Cardiac muscle cell (in vitro differentiated cells and primary cell): ENCODE measurements at regions not wholly inside any gene's neighbourhood (a gene's known extent, or its start where the extent isn't known, plus 50 kb on each side); places are given as distances from the start of the nearest gene placed in this dataset.
"Not testable (repeated sequence)": the region's sequence is repeated elsewhere in the genome, so short reads cannot be mapped to it uniquely, and the experiment has no call there.

Experiments
- DNase-seq, 2 donors: peaks; one replicate each; pipeline versions ENCODE4 v3.0.0 to v3.0.0-alpha.2; 2010 to 2017; ENCODE audit warnings: low read depth in 1 of 2, low spot score in 1 of 2
- H3K27ac ChIP-seq: fragments of 200-600 bp; sonication (generic); 2 replicates; pipeline ENCODE4 v1.5.1; 2016
- H3K27me3 ChIP-seq: fragments of 200-600 bp; sonication (generic); 2 replicates; pipeline ENCODE4 v1.6.0; 2016; ENCODE audit warnings: control low read depth
- H3K36me3 ChIP-seq: fragments of 200-600 bp; sonication (generic); 2 replicates; pipeline ENCODE4 v1.5.1; 2016; ENCODE audit warnings: control low read depth
- H3K4me1 ChIP-seq: fragments of 200-600 bp; sonication (generic); 2 replicates; pipeline ENCODE4 v1.8.1; 2017; ENCODE audit warnings: low read depth, mild to moderate bottlenecking, mixed run types
- H3K4me3 ChIP-seq: fragments of 200-600 bp; sonication (generic); 2 replicates; pipeline ENCODE4 v1.5.1; 2016; ENCODE audit warnings: mild to moderate bottlenecking
- H3K9me3 ChIP-seq: fragments of 200-600 bp; sonication (generic); 2 replicates; pipeline ENCODE4 v1.5.1; 2017; ENCODE audit warnings: low read depth, mild to moderate bottlenecking, control low read depth
- CTCF ChIP-seq: IDR thresholded peaks from 2 replicates; pipeline ENCODE4 v1.5.1; 2012; ENCODE audit warnings: low read depth, mild to moderate bottlenecking, low read length

GRCh38 chr2:45096996-45097395 lies 87.7 kb upstream of the SIX2 start:
- Histone ChIP-seq H3K4me1 (no peaks in the 10 kb centered on the region), H3K4me3 (no peak overlapping the region), H3K36me3 (no peaks in the 10 kb centered on the region), H3K27me3 (no peaks in the 10 kb centered on the region), H3K27ac (no peak overlapping the region), H3K9me3 (no peaks in the 10 kb centered on the region)
- DNase-seq = no peak
- no peak for TF ChIP-seq CTCF

- H3K36me3 ChIP-seq, H3K4me1 ChIP-seq, DNase-seq, H3K9me3 ChIP-seq, H3K4me3 ChIP-seq, H3K27me3 ChIP-seq, H3K27ac ChIP-seq: not testable (repeated sequence)
Measured at GRCh38 chr2:45096038-45096437, 86.8 kb upstream of the SIX2 start.

- H3K27ac ChIP-seq = no peak overlapping the region
- no peaks in the 10 kb centered on the region for H3K27me3 ChIP-seq
- no peak overlapping the region for H3K4me3 ChIP-seq
- H3K9me3 ChIP-seq = no peaks in the 10 kb centered on the region
- H3K36me3 ChIP-seq = no peaks in the 10 kb centered on the region
- H3K4me1 ChIP-seq = no peaks in the 10 kb centered on the region
- no peak for TF ChIP-seq CTCF
- DNase-seq = no peak
Measured at GRCh38 chr2:45093663-45094062, 84.4 kb upstream of the SIX2 start.

- no peak for DNase-seq
- no peak for TF ChIP-seq CTCF
- no peaks in the 10 kb centered on the region for H3K9me3 ChIP-seq
- H3K4me1 ChIP-seq = no peaks in the 10 kb centered on the region
- H3K27ac ChIP-seq = no peak overlapping the region
- H3K4me3 ChIP-seq = no peak overlapping the region
- no peaks in the 10 kb centered on the region for H3K27me3 ChIP-seq
- H3K36me3 ChIP-seq = no peaks in the 10 kb centered on the region
Measured at GRCh38 chr2:45093181-45093580, 83.9 kb upstream of the SIX2 start.

GRCh38 chr2:45089554-45090261 lies 80.5 kb upstream of the SIX2 start:
- Histone ChIP-seq H3K4me3 (no peak overlapping the region), H3K27ac (no peak overlapping the region), H3K36me3 (no peaks in the 10 kb centered on the region), H3K9me3 (no peaks in the 10 kb centered on the region), H3K27me3 (no peaks in the 10 kb centered on the region), H3K4me1 (no peaks in the 10 kb centered on the region)
- no peak for TF ChIP-seq CTCF
- no peak for DNase-seq

GRCh38 chr2:45085487-45085886 lies 76.2 kb upstream of the SIX2 start:
- H3K27me3 ChIP-seq = no peaks in the 10 kb centered on the region
- DNase-seq = no peak
- no peaks in the 10 kb centered on the region for H3K9me3 ChIP-seq
- no peak for TF ChIP-seq CTCF
- no peaks in the 10 kb centered on the region for H3K4me1 ChIP-seq
- no peaks in the 10 kb centered on the region for H3K36me3 ChIP-seq
- H3K27ac ChIP-seq = no peak overlapping the region
- no peak overlapping the region for H3K4me3 ChIP-seq
